ENCODE measurements at regions not wholly inside any gene's neighbourhood (a gene's known extent, or its start where the extent isn't known, plus 50 kb on each side); places are given as distances from the start of the nearest gene placed in this dataset.
"Not testable (repeated sequence)": the region's sequence is repeated elsewhere in the genome, so short reads cannot be mapped to it uniquely, and the experiment has no call there.

- POLR2A ChIA-PET; H3K4me3 ChIP-seq (ENCODE audit: low read length); DNase-seq; H3K36me3 Mint-ChIP-seq; H3K27ac Mint-ChIP-seq; H3K27me3 Mint-ChIP-seq; H3K9me3 ChIP-seq (ENCODE audit: low read length); H3K36me3 ChIP-seq (ENCODE audit: insufficient read depth, low read length); H3K27me3 ChIP-seq (ENCODE audit: insufficient read depth, low read length, poor library complexity, severe bottlenecking); H3K4me3 Mint-ChIP-seq; CTCF ChIA-PET; H3K4me1 Mint-ChIP-seq; H3K27ac ChIP-seq (ENCODE audit: low read depth, low read length); H3K4me1 ChIP-seq (ENCODE audit: insufficient read depth, low read length): not testable (repeated sequence)
- H3K9me3 Mint-ChIP-seq = peaks cover 3 to 22% (median 14%) of the 10 kb centered on the region in 5 donors
These were observed 70.7 kb upstream of the NCAM2 start for GRCh38 chr21:20927555-20927954.

GRCh38 chr21:20942523-20942922 lies 55.7 kb upstream of the NCAM2 start:
- no peak overlapping the region for H3K27ac ChIP-seq (ENCODE audit: low read depth, low read length)
- ChIA-PET CTCF (no interaction called here), POLR2A (no interaction called here)
- Mint-ChIP-seq H3K4me1 (no peaks in the 10 kb centered on the region), H3K4me3 (no peak overlapping the region), H3K27me3 (no peaks in the 10 kb centered on the region), H3K27ac (no peak overlapping the region), H3K36me3 (no peaks in the 10 kb centered on the region), H3K9me3 (peaks cover 0 to 8% (median 5%) of the 10 kb centered on the region in 5 donors)
- no peaks in the 10 kb centered on the region for H3K4me1 ChIP-seq (ENCODE audit: insufficient read depth, low read length)
- no peaks in the 10 kb centered on the region for H3K27me3 ChIP-seq (ENCODE audit: insufficient read depth, low read length, poor library complexity, severe bottlenecking)
- DNase-seq = no peak
- no peak overlapping the region for H3K4me3 ChIP-seq (ENCODE audit: low read length)
- no peaks in the 10 kb centered on the region for H3K36me3 ChIP-seq (ENCODE audit: insufficient read depth, low read length)
- H3K9me3 ChIP-seq (ENCODE audit: low read length) = no peaks in the 10 kb centered on the region

GRCh38 chr21:20943561-20943997 lies 54.6 kb upstream of the NCAM2 start:
- Histone ChIP-seq H3K36me3 (ENCODE audit: insufficient read depth, low read length) (no peaks in the 10 kb centered on the region), H3K4me3 (ENCODE audit: low read length) (no peak overlapping the region), H3K4me1 (ENCODE audit: insufficient read depth, low read length) (no peaks in the 10 kb centered on the region), H3K27ac (ENCODE audit: low read depth, low read length) (no peak overlapping the region), H3K27me3 (ENCODE audit: insufficient read depth, low read length, poor library complexity, severe bottlenecking) (no peaks in the 10 kb centered on the region), H3K9me3 (ENCODE audit: low read length) (no peaks in the 10 kb centered on the region)
- POLR2A ChIA-PET = no interaction called here
- no peak for DNase-seq
- Mint-ChIP-seq H3K4me3 (no peak overlapping the region), H3K9me3 (peaks cover 0 to 8% (median 5%) of the 10 kb centered on the region in 5 donors), H3K4me1 (no peaks in the 10 kb centered on the region), H3K27me3 (no peaks in the 10 kb centered on the region), H3K36me3 (no peaks in the 10 kb centered on the region), H3K27ac (no peak overlapping the region)
- CTCF ChIA-PET = no interaction called here

- no peaks in the 10 kb centered on the region for H3K27me3 ChIP-seq (ENCODE audit: insufficient read depth, low read length, poor library complexity, severe bottlenecking)
- POLR2A ChIA-PET = no interaction called here
- H3K27ac ChIP-seq (ENCODE audit: low read depth, low read length) = no peak overlapping the region
- no peaks in the 10 kb centered on the region for H3K4me1 Mint-ChIP-seq
- H3K27me3 Mint-ChIP-seq = no peaks in the 10 kb centered on the region
- no peak overlapping the region for H3K27ac Mint-ChIP-seq
- H3K36me3 Mint-ChIP-seq = no peaks in the 10 kb centered on the region
- H3K4me3 Mint-ChIP-seq = no peak overlapping the region
- no peaks in the 10 kb centered on the region for H3K9me3 ChIP-seq (ENCODE audit: low read length)
- no peak for DNase-seq
- CTCF ChIA-PET = no interaction called here
- H3K4me1 ChIP-seq (ENCODE audit: insufficient read depth, low read length) = no peaks in the 10 kb centered on the region
- H3K9me3 Mint-ChIP-seq = peaks cover 0 to 8% (median 2%) of the 10 kb centered on the region in 5 donors
- no peak overlapping the region for H3K4me3 ChIP-seq (ENCODE audit: low read length)
- H3K36me3 ChIP-seq (ENCODE audit: insufficient read depth, low read length) = no peaks in the 10 kb centered on the region
These were observed 54.1 kb upstream of the NCAM2 start for GRCh38 chr21:20944139-20944538.

GRCh38 chr21:20946701-20947100 lies 51.5 kb upstream of the NCAM2 start:
- no peaks in the 10 kb centered on the region for H3K4me1 ChIP-seq (ENCODE audit: insufficient read depth, low read length)
- H3K4me3 ChIP-seq (ENCODE audit: low read length) = no peak overlapping the region
- H3K9me3 ChIP-seq (ENCODE audit: low read length) = no peaks in the 10 kb centered on the region
- ChIA-PET POLR2A (no interaction called here), CTCF (no interaction called here)
- no peaks in the 10 kb centered on the region for H3K36me3 ChIP-seq (ENCODE audit: insufficient read depth, low read length)
- DNase-seq = no peak
- Mint-ChIP-seq H3K27me3 (no peaks in the 10 kb centered on the region), H3K9me3 (peaks cover 0 to 8% (median 0%) of the 10 kb centered on the region in 5 donors), H3K27ac (no peak overlapping the region), H3K4me1 (no peaks in the 10 kb centered on the region), H3K36me3 (no peaks in the 10 kb centered on the region), H3K4me3 (no peak overlapping the region)
- no peaks in the 10 kb centered on the region for H3K27me3 ChIP-seq (ENCODE audit: insufficient read depth, low read length, poor library complexity, severe bottlenecking)
- no peak overlapping the region for H3K27ac ChIP-seq (ENCODE audit: low read depth, low read length)
